Common myeloid progenitor, CD34-positive (primary cell): ENCODE measurements at regions not wholly inside any gene's neighbourhood (a gene's known extent, or its start where the extent isn't known, plus 50 kb on each side); places are given as distances from the start of the nearest gene placed in this dataset.

Experiments
- CTCF ChIA-PET: fragments of 350-600 bp; sonication (Branson Sonifier 250); formaldehyde crosslinking; loops from one replicate; lab custom pipeline; 2021; ENCODE audit warnings: antibody characterized with exemption; lab: Charles Lee
- POLR2A ChIA-PET: fragments of 350-600 bp; sonication (Branson Sonifier 250); formaldehyde crosslinking; loops from one replicate; lab custom pipeline; 2021; ENCODE audit warnings: antibody characterized with exemption; lab: Charles Lee
- DNase-seq, 3 donors: peaks; one replicate each; pipeline versions ENCODE4 v3.0.0 to v3.0.0-alpha.2; 2013
- H3K27ac ChIP-seq, 2 experiments: 1 replicate in 1 of 2; 2 replicates in 1 of 2; pipeline ENCODE4 v1.7.0; 2013; ENCODE audit warnings: inconsistent platforms in 2 of 2, low read length in 2 of 2, mild to moderate bottlenecking in 2 of 2, low read depth in 1 of 2, moderate library complexity in 1 of 2; ENCODE audit not compliant: severe bottlenecking in 2 of 2, insufficient read depth in 1 of 2, poor library complexity in 1 of 2
- H3K27me3 ChIP-seq, 5 experiments: replicated peaks in 2 of 5; 1 replicate in 3 of 5; 2 replicates in 2 of 5; pipeline versions ENCODE4 v1.6.1 to v1.7.0; 2013; ENCODE audit warnings: low read length in 4 of 5, mild to moderate bottlenecking in 2 of 5, moderate library complexity in 2 of 5, inconsistent platforms in 1 of 5; ENCODE audit not compliant: insufficient read depth in 5 of 5, control insufficient read depth in 4 of 5
- H3K36me3 ChIP-seq, 4 experiments: 1 replicate in 2 of 4; 2 replicates in 2 of 4; pipeline versions ENCODE4 v1.6.1 to v1.7.0; 2013; ENCODE audit warnings: low read length in 3 of 4, control low read depth in 1 of 4, mild to moderate bottlenecking in 1 of 4; ENCODE audit not compliant: control insufficient read depth in 4 of 4, insufficient read depth in 4 of 4
- H3K4me1 ChIP-seq, 4 experiments: 1 replicate in 3 of 4; 2 replicates in 1 of 4; pipeline versions ENCODE4 v1.6.1 to v1.7.1; 2013; ENCODE audit warnings: low read length in 3 of 4, mild to moderate bottlenecking in 3 of 4, control low read depth in 1 of 4, inconsistent platforms in 1 of 4, moderate library complexity in 1 of 4; ENCODE audit not compliant: control insufficient read depth in 4 of 4, insufficient read depth in 4 of 4; ENCODE audit errors: control extremely low read depth in 1 of 4
- H3K4me3 ChIP-seq, 7 experiments: 1 replicate in 4 of 7; 2 replicates in 3 of 7; pipeline versions ENCODE4 v1.5.1 to v1.7.0; 2013; ENCODE audit warnings: mild to moderate bottlenecking in 7 of 7, low read length in 6 of 7, moderate library complexity in 6 of 7, inconsistent platforms in 2 of 7, low read depth in 2 of 7, control low read depth in 1 of 7; ENCODE audit not compliant: insufficient read depth in 4 of 7, control insufficient read depth in 1 of 7; ENCODE audit errors: extremely low read depth in 1 of 7
- H3K9me3 ChIP-seq, 5 experiments: 1 replicate in 4 of 5; 2 replicates in 1 of 5; pipeline versions ENCODE4 v1.6.1 to v1.7.1; 2013; ENCODE audit warnings: low read length in 4 of 5, mild to moderate bottlenecking in 2 of 5, inconsistent platforms in 1 of 5, low read depth in 1 of 5, moderate library complexity in 1 of 5; ENCODE audit not compliant: control insufficient read depth in 4 of 5, insufficient read depth in 2 of 5; ENCODE audit errors: control extremely low read depth in 1 of 5
- WGBS: methylation state at CpG from one replicate; pipeline ENCODE4 v1.1.5; 2013; ENCODE audit not compliant: insufficient coverage; 5-methylcytosine and 5-hydroxymethylcytosine counted together

DNA sequence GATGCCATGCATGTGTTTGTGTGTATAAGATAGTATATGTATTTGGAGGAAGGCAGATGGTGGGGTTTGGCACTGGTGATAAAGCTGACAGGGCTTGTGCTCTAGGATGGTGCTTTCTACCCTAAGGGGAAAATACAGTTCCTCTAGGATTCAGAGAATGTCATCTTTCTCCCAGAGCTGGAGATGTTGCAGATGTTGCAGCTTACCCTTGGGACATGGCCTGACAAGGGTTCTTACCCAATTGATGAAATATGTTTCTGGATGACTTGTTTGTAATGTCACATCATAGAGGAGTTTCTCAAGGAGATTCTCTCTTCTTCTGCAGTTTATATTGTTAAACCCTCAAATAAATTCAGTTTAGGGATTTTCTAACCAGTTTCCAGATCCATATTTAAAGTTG, 52.5 kb upstream of the PITX2 start:
- Histone ChIP-seq H3K4me3 (no peak overlapping the region), H3K4me1 (no peaks in the 10 kb centered on the region), H3K9me3 (no peaks in the 10 kb centered on the region), H3K36me3 (no peaks in the 10 kb centered on the region), H3K27ac (no peak overlapping the region), H3K27me3 (peaks cover 0 to 7% (median 2%) of the 10 kb centered on the region in 5 experiments)
- CTCF ChIA-PET, result no interaction called here
- DNase-seq, result no peak
- POLR2A ChIA-PET, result no interaction called here

DNA sequence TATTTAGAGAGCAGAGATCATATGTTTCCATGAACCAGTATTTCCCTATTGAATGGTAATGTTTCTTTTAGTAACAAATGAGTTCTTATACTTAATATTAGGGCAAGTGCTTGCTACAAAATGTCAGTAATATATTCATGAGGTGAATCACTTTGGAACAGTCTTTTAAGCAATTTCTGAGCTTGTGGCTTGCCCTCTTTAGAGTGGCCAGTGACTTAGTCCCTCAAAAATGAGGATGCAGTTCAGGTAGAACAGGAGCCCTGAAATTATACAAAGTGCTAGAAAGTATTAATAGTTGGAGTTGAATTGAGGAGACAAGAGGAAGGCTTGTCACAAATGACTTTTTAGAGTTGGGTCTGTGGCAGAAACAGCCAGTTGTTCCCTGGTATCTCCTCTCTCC, 53.4 kb upstream of the PITX2 start:
- no peak for DNase-seq
- ChIA-PET POLR2A (no interaction called here), CTCF (no interaction called here)

GRCh38 chr4:110678517-110679227, 55.8 kb upstream of the PITX2 start:
- CTCF ChIA-PET, result no interaction called here

More for the DNA sequence above, 53.4 kb upstream of the PITX2 start:
- Histone ChIP-seq H3K27me3 (peaks cover 0 to 10% (median 2%) of the 10 kb centered on the region in 5 experiments), H3K9me3 (no peaks in the 10 kb centered on the region), H3K4me3 (no peak overlapping the region), H3K27ac (no peak overlapping the region), H3K4me1 (no peaks in the 10 kb centered on the region), H3K36me3 (no peaks in the 10 kb centered on the region)

GRCh38 chr4:110680265-110680664, 57.4 kb upstream of the PITX2 start:
- Histone ChIP-seq H3K27ac (no peak overlapping the region), H3K4me3 (no peak overlapping the region), H3K36me3 (no peaks in the 10 kb centered on the region), H3K27me3 (peaks cover 0 to 7% (median 2%) of the 10 kb centered on the region in 5 experiments), H3K4me1 (no peaks in the 10 kb centered on the region), H3K9me3 (no peaks in the 10 kb centered on the region)
- CTCF ChIA-PET, result no interaction called here
- WGBS, result 61% methylated on average over 3 of the region's 4 CpGs
- no peak for DNase-seq
- POLR2A ChIA-PET, result no interaction called here

More at GRCh38 chr4:110678517-110679227, 55.8 kb upstream of the PITX2 start:
- no peaks in the 10 kb centered on the region for H3K9me3 ChIP-seq
- H3K27me3 ChIP-seq, result peaks cover 0 to 7% (median 2%) of the 10 kb centered on the region in 5 experiments
- no peak for DNase-seq
- H3K36me3 ChIP-seq, result no peaks in the 10 kb centered on the region
- H3K4me1 ChIP-seq, result no peaks in the 10 kb centered on the region
- POLR2A ChIA-PET, result no interaction called here
- H3K27ac ChIP-seq, result no peak overlapping the region
- no peak overlapping the region for H3K4me3 ChIP-seq
- WGBS, result no CpG with 5 or more reads among the region's 1 CpG

- ChIA-PET POLR2A (no interaction called here), CTCF (no interaction called here)
- Histone ChIP-seq H3K27me3 (peaks cover 0 to 7% (median 2%) of the 10 kb centered on the region in 5 experiments), H3K27ac (no peak overlapping the region), H3K36me3 (no peaks in the 10 kb centered on the region), H3K9me3 (no peaks in the 10 kb centered on the region), H3K4me1 (no peaks in the 10 kb centered on the region), H3K4me3 (no peak overlapping the region)
- no peak for DNase-seq
- WGBS, result 100% methylated on average over 1 of the region's 1 CpG
Measured at GRCh38 chr4:110681381-110681780, 58.5 kb upstream of the PITX2 start.

- Histone ChIP-seq H3K4me1 (no peaks in the 10 kb centered on the region), H3K36me3 (no peaks in the 10 kb centered on the region), H3K9me3 (no peaks in the 10 kb centered on the region), H3K27me3 (peaks cover 0 to 7% (median 2%) of the 10 kb centered on the region in 5 experiments), H3K27ac (no peak overlapping the region), H3K4me3 (no peak overlapping the region)
- ChIA-PET CTCF (no interaction called here), POLR2A (no interaction called here)
- no peak for DNase-seq
- WGBS, result no CpG with 5 or more reads among the region's 1 CpG
Measured at GRCh38 chr4:110682311-110682710, 59.4 kb upstream of the PITX2 start.

DNA sequence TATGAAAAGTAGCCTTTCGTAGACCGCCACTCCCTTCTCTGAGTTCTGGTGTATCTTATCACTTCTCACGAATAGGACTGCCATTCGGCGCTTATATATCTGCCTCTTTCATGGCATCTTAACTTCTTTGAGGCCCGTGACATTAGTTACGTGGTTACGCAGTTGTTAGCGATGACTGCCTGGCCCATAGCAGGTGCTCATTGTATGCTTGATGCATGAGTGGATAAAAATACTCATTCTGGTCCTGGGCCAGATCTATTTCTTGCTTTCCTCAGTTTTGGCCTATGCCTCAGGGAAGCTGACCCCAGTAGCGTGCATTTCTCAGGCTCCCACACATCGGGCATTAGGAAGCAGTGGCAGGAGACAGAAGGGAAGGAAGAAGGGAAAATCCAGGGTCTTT, 60.7 kb upstream of the PITX2 start:
- ChIA-PET CTCF (no interaction called here), POLR2A (no interaction called here)
- Histone ChIP-seq H3K4me3 (no peak overlapping the region), H3K27me3 (peaks cover 0 to 6% (median under 1%) of the 10 kb centered on the region in 5 experiments), H3K9me3 (no peaks in the 10 kb centered on the region), H3K27ac (no peak overlapping the region), H3K4me1 (no peaks in the 10 kb centered on the region), H3K36me3 (no peaks in the 10 kb centered on the region)
- 97% methylated on average over 11 of the region's 11 CpGs for WGBS
- no peak for DNase-seq
